HG03520 (cell line): ENCODE measurements at regions not wholly inside any gene's neighbourhood (a gene's known extent, or its start where the extent isn't known, plus 50 kb on each side); places are given as distances from the start of the nearest gene placed in this dataset.

Source experiments
- ATAC-seq: cut with Tn5 transposase; IDR thresholded peaks from one replicate; pipeline ENCODE4 v1.9.1; 2021; ENCODE audit warnings: mild to moderate bottlenecking, moderate library complexity; ENCODE audit not compliant: unreplicated experiment

GRCh38 chr1:57839067-57839466 lies 415.2 kb upstream of the DAB1 start:
- no peak for ATAC-seq

DNA sequence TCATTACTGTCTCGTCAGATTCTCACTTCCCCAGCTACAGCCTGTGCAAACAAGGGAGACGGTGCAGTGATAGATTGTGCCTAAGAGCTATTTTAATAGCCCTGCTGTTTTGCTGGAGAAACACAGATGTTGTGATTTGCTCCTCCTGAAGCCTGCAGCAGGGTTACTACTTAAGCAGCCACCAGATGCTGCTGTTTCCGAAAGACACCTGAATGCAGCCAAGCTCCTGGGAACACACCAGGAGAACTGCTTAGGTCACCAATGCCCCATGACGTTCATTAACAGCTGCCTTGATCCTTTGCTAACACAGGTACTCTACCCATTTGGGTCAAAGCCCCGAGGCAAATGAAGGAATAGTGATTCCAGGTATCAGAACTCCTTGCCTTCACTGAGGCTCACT lies 411.8 kb upstream of the DAB1 start:
- no peak for ATAC-seq

DNA sequence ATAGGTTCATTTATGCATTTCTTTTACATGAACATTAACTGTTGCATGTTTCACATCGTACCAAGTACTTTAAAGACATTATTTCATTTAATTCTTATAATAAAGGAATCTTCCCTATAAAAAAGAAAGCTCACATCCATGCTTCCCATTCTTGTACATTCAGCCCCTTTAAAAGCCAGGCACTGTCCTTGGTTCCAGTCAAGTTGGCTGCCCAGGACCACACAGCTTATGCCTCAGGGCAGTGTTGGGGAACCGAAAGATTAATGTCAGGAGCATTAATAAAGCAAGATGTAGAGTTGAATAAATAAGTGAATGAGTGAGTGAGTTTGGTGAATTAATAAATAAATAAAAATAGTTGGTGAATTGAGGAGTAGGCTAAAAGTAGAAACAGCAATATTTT lies 409.4 kb upstream of the DAB1 start:
- no peak for ATAC-seq

DNA sequence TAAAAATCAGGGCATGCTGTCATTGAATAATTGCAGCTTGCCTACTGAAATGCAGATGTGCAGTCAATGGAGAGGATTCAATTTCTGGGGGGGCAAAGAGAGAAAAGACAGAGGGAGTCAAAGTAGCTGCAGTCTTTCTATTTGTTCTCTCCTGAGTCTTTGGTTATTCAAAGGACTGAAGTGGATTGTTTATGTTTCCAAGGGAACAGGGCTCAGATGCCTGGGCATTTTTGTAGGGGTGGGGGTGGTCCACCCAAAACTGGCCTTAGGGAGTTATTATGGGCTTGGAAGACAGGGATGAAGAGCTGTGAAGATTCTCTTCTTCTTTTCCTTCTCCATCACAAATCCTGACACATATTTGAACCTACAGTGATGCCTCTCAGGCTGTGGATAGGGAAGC lies 408.8 kb upstream of the DAB1 start:
- no peak for ATAC-seq

GRCh38 chr1:57831624-57832023 lies 407.8 kb upstream of the DAB1 start:
- ATAC-seq = no peak

DNA sequence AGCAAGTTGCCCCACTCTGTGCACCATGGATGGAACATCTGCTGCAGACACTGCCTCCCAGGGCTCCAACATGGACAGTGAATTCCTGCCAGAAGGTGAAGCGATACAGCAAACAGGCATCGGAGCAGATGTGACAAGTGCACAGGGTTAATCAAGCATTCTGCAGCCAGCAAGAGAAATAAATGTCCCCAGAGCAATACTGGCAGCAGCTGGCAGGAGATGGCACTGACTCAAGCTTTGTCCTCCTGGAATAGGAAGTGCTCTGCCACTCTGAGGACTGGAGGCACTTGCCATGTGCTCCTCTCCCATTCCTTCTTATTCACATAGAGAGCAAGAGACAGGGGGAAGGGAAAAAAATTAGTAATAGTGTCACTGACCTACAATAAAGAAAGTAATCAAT lies 402.7 kb upstream of the DAB1 start:
- no peak for ATAC-seq

DNA sequence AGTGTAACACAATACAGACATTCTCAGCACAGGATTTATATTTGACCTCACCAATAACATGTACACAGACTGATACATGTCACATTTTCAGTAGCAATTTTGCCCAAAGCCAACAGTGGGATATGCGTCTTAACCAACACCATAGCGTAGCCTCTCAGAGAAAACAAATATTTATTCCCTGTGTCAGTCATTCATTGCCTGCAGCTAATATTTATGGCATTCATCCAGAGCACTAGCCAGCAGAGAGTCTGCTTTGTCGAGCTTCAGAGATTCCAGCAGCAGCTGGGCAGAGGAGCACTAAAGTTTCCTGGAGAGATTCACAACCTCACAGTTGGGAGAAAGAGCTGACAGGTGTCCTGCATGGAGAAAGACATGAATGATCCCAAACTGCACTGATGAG lies 400.7 kb upstream of the DAB1 start:
- no peak for ATAC-seq

GRCh38 chr1:57820356-57821095 lies 396.7 kb upstream of the DAB1 start:
- no peak for ATAC-seq

DNA sequence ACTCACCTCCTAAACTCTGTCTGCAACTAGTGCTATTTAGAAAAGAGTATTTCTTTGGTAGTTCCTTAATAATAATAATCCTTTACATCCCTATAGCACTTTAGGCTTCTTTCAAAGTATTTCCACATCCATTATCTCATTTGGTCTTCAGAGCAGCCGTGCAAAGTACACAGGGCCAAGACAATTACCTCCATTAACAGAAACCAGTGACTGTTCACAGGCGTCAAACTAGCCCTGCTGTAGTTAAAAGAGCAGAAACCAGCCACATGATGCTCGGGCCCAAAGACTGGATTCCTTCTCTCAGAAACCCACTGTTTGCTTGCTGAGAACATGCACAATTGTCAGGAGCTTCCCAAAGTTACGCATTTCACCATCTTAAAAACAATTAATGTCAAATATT lies 396.0 kb upstream of the DAB1 start:
- ATAC-seq = no peak

- no peak for ATAC-seq
These were observed 379.7 kb upstream of the DAB1 start for GRCh38 chr1:57803586-57803985.

GRCh38 chr1:57800376-57800775 lies 376.5 kb upstream of the DAB1 start:
- ATAC-seq = no peak

GRCh38 chr1:57799490-57800115 lies 375.7 kb upstream of the DAB1 start:
- no peak for ATAC-seq

- ATAC-seq = no peak
These were observed 374.7 kb upstream of the DAB1 start for GRCh38 chr1:57798543-57798942.

DNA sequence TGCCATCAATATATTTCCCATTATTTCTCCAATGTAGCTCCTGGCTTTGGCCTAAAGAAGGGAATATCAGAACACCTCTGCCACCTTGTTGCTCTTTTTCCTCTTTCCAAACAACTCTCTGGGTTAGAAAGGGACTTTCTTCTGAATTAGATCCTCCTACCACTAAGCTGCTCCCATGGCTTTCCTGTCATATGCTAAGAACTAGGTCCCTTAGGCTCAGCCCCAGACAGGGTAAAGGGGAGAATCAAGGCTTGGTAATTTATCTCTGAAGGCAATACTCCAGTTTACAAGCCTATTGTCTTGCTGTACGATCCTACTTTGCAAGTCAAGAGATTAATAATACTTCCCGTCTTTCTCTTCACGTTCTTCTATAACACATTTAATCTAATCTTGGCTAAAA lies 373.2 kb upstream of the DAB1 start:
- ATAC-seq = no peak

DNA sequence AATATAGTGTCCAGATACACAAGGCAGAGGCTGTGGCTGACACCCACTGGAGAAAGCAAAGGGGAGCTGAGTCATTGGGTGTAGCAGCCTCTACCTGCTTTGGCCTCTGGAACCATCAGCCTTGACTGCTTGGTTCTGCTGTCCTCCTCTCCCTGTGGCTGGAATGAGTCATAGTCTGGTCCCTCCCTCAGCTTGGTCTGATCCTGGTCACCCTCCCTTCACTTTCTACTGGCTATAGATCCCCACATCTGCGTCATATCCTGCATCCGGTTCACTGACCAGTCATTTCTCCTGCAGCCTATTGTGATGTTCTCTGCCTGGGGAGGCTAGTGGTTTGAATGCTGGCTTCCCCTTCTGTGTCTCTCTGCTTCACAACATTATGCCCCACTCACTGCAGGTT lies 372.8 kb upstream of the DAB1 start:
- no peak for ATAC-seq

DNA sequence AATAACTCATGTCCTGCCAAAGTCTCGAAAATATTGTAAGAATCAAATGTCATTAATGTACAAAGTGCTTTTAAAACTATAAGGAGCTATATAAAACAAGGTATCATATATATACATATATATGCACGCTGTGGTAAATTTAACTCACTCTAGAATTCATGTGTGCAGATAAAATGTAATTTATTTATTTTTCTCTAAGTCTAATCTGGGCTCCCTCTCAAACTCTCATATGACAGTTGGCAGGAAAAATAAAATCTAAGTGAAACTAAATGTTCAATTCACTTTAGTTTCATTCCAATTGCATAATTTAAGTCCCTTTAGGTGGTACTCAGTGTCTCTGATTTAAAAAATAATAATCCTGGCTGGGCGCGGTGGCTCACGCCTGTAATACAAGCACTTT lies 372.0 kb upstream of the DAB1 start:
- ATAC-seq = no peak

DNA sequence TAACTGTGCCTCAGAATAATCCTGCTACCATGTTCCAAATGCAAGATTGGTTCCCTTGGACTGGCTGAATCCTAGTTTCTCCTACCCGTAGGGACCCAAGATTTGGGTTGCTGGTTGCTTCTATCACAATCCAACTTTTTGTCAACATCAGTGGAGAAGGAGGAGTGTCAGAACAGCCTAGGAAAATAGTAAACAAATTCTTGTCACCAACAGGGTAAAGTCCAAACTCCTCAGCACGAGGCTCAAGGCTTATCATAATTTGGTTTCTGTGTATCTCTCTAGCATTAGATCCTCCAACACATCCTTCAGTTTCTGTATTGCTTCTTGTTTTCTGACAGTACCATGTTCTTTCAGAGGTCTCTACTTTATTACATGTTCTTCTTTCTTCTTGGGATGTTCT lies 370.2 kb upstream of the DAB1 start:
- ATAC-seq = no peak

- no peak for ATAC-seq
These were observed 367.6 kb upstream of the DAB1 start for GRCh38 chr1:57791497-57791896.

- ATAC-seq = no peak
These were observed 366.1 kb upstream of the DAB1 start for GRCh38 chr1:57789936-57790335.

DNA sequence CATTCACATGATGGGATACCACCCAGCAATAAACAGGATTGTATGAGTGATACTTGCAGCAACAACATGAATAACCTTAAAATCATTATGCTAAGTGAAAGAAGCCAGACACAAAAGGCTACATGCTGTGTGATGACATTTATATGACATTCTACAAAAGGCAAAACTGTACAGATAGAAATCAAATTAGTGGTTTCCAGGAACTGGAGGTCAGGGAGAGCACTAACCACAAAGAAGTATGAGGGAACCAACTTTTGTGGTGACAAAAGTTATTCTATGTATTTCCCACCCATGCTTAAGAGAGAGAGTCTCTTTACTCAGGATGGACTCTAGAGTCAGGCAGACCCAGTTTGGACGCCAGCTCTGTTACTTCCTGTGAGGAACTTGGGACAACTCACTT lies 364.5 kb upstream of the DAB1 start:
- no peak for ATAC-seq

GRCh38 chr1:57784356-57784755 lies 360.5 kb upstream of the DAB1 start:
- no peak for ATAC-seq

- ATAC-seq = no peak
These were observed 358.5 kb upstream of the DAB1 start for GRCh38 chr1:57782357-57782756.
